AG04450 (cell line): ENCODE measurements at regions not wholly inside any gene's neighbourhood (a gene's known extent, or its start where the extent isn't known, plus 50 kb on each side); places are given as distances from the start of the nearest gene placed in this dataset.
"Not testable (repeated sequence)": the region's sequence is repeated elsewhere in the genome, so short reads cannot be mapped to it uniquely, and the experiment has no call there.

Source experiments
- CTCF ChIA-PET: fragments of 300-600, 350-600 bp; formaldehyde crosslinking; extraction: SDS; loops from one replicate; lab custom pipeline; 2022; ENCODE audit warnings: antibody characterized with exemption, inconsistent platforms; lab: Charles Lee
- POLR2A ChIA-PET: fragments of 350-600 bp; formaldehyde crosslinking; extraction: SDS; loops from one replicate; lab custom pipeline; 2021; ENCODE audit warnings: antibody characterized with exemption, inconsistent platforms; lab: Yijun Ruan, JAX
- DNase-seq: peaks from one replicate; pipeline ENCODE4 v3.0.0-alpha.2; 2011; ENCODE audit warnings: low read depth, low spot score
- H3K27ac ChIP-seq: one replicate; pipeline ENCODE4 v1.5.1; 2012; ENCODE audit warnings: low read depth, low read length, control low read depth
- H3K27me3 ChIP-seq: one replicate; pipeline ENCODE4 v1.6.0; 2012; ENCODE audit warnings: low read length; ENCODE audit not compliant: control insufficient read depth, insufficient read depth
- H3K4me3 ChIP-seq: 2 replicates; pipeline ENCODE4 v1.5.1; 2011; ENCODE audit warnings: mild to moderate bottlenecking, low read depth, low read length, control low read depth
- H3K9me3 ChIP-seq: 2 replicates; pipeline ENCODE4 v1.5.1; 2012; ENCODE audit warnings: low read length; ENCODE audit not compliant: control insufficient read depth, insufficient read depth
- CTCF ChIP-seq: IDR thresholded peaks from 2 replicates; pipeline ENCODE4 v1.5.1; 2011; ENCODE audit warnings: low read depth, low read length, control low read depth, inconsistent platforms

- Histone ChIP-seq H3K27ac (no peak overlapping the region), H3K4me3 (no peak overlapping the region), H3K27me3 (no peaks in the 10 kb centered on the region), H3K9me3 (no peaks in the 10 kb centered on the region)
- ChIA-PET POLR2A (no interaction called here), CTCF (no interaction called here)
- no peak for TF ChIP-seq CTCF
- no peak for DNase-seq
These were observed 86.6 kb upstream of the GC start for GRCh38 chr4:71870456-71870855.

GRCh38 chr4:71872221-71872620 is 88.3 kb upstream of the GC start:
- H3K4me3 ChIP-seq = no peak overlapping the region
- no peak for TF ChIP-seq CTCF
- no peak for DNase-seq
- H3K27me3 ChIP-seq = no peaks in the 10 kb centered on the region
- ChIA-PET CTCF (no interaction called here), POLR2A (no interaction called here)
- H3K9me3 ChIP-seq = no peaks in the 10 kb centered on the region
- no peak overlapping the region for H3K27ac ChIP-seq

GRCh38 chr4:71872767-71873415 is 89.0 kb upstream of the GC start:
- Histone ChIP-seq H3K27ac (no peak overlapping the region), H3K4me3 (no peak overlapping the region), H3K9me3 (no peaks in the 10 kb centered on the region), H3K27me3 (no peaks in the 10 kb centered on the region)
- DNase-seq = no peak
- ChIA-PET POLR2A (no interaction called here), CTCF (no interaction called here)
- TF ChIP-seq CTCF = no peak

GRCh38 chr4:71878376-71878775 is 94.5 kb upstream of the GC start:
- Histone ChIP-seq H3K9me3 (no peaks in the 10 kb centered on the region), H3K27ac (no peak overlapping the region), H3K4me3 (no peak overlapping the region), H3K27me3 (no peaks in the 10 kb centered on the region)
- CTCF ChIA-PET = interaction anchor here (0.6 kb wide), 1 partner anchor 12 kb away, joined by 3 read pairs; no protein-coding TSS in a partner anchor
- DNase-seq = no peak
- POLR2A ChIA-PET = no interaction called here
- TF ChIP-seq CTCF = no peak

- no peak for TF ChIP-seq CTCF
- ChIA-PET CTCF (no interaction called here), POLR2A (no interaction called here)
These were observed 98.4 kb upstream of the GC start for GRCh38 chr4:71882113-71882841.

GRCh38 chr4:71900366-71900765 is 116.5 kb upstream of the GC start:
- H3K4me3 ChIP-seq, H3K27ac ChIP-seq, H3K27me3 ChIP-seq, POLR2A ChIA-PET, H3K9me3 ChIP-seq, CTCF ChIA-PET, DNase-seq: not testable (repeated sequence)

More at GRCh38 chr4:71882113-71882841, 98.4 kb upstream of the GC start:
- no peak for DNase-seq
- no peak overlapping the region for H3K27ac ChIP-seq
- H3K4me3 ChIP-seq = no peak overlapping the region
- H3K27me3 ChIP-seq = no peaks in the 10 kb centered on the region
- H3K9me3 ChIP-seq = no peaks in the 10 kb centered on the region

- DNase-seq, CTCF ChIA-PET, H3K4me3 ChIP-seq, POLR2A ChIA-PET, H3K9me3 ChIP-seq, H3K27me3 ChIP-seq, H3K27ac ChIP-seq: not testable (repeated sequence)
These were observed 121.7 kb upstream of the GC start for GRCh38 chr4:71905594-71905993.
